ENCODE measurements at regions not wholly inside any gene's neighbourhood (a gene's known extent, or its start where the extent isn't known, plus 50 kb on each side); places are given as distances from the start of the nearest gene placed in this dataset.

GRCh38 chr1:87806379-87807094, 477.9 kb downstream of the LMO4 start:
- no peak for TF ChIP-seq CTCF (conservative IDR thresholded peaks at IDR 0.05 in 1 of 2, IDR thresholded peaks at IDR 0.05 in 1 of 2; ENCODE audit: extremely low read depth in 1 of 2, insufficient read depth in 1 of 2, low read depth in 1 of 2, low read length in 2 of 2)
- TF ChIP-seq EZH2 (IDR thresholded peaks at IDR 0.05; ENCODE audit: borderline replicate concordance, low read length): no peak
